Body of pancreas (tissue), 4 donors: ENCODE measurements at regions not wholly inside any gene's neighbourhood (a gene's known extent, or its start where the extent isn't known, plus 50 kb on each side); places are given as distances from the start of the nearest gene placed in this dataset.

Experiments
- ATAC-seq: fragments of 150-250 bp; one replicate; pipeline ENCODE4 v1.9.1; 2016
- DNase-seq, 4 donors: peaks; one replicate each; pipeline ENCODE4 v3.0.0-alpha.2; 2019
- H3K27ac ChIP-seq, 4 donors: fragments of 200-600 bp; sonication (generic); 1 replicate in 3 of 4; 2 replicates in 1 of 4; pipeline versions ENCODE4 v1.5.1 to v1.6.1; 2016 to 2019; ENCODE audit warnings: mild to moderate bottlenecking in 1 of 4, mixed read lengths in 1 of 4, moderate library complexity in 1 of 4
- H3K27me3 ChIP-seq, 2 donors: fragments of 200-600 bp; sonication (generic); one replicate each; pipeline ENCODE4 v1.6.0; 2016; ENCODE audit warnings: mild to moderate bottlenecking in 1 of 2
- H3K36me3 ChIP-seq, 2 donors: fragments of 200-600 bp; sonication (generic); replicated peaks in 1 of 2; 2 replicates each; pipeline ENCODE4 v1.5.1; 2016; ENCODE audit warnings: low read depth in 2 of 2; ENCODE audit not compliant: insufficient read depth in 1 of 2
- H3K4me1 ChIP-seq: fragments of 200-600 bp; sonication (generic); one replicate; pipeline ENCODE4 v1.6.0; 2016
- H3K4me3 ChIP-seq, 2 donors: fragments of 200-600 bp; sonication (generic); 1 replicate in 1 of 2; 2 replicates in 1 of 2; pipeline ENCODE4 v1.5.1; 2016 to 2019
- H3K9me3 ChIP-seq, 3 donors: fragments of 200-600 bp; sonication (generic); 1 replicate in 2 of 3; 2 replicates in 1 of 3; pipeline ENCODE4 v1.5.1; 2016
- CTCF ChIP-seq, 7 experiments: fragments of 450-650 bp in 4 of 7; fragments of 200-600 bp in 3 of 7; sonication (generic) in 3 of 7; IDR thresholded peaks; one replicate each; pipeline ENCODE4 v1.5.1; 2016 to 2019; ENCODE audit warnings: antibody characterized with exemption in 7 of 7
- POLR2A ChIP-seq, 3 donors: fragments of 450-650 bp; IDR thresholded peaks; one replicate each; pipeline ENCODE4 v1.6.1; 2016; ENCODE audit warnings: antibody characterized with exemption in 3 of 3, mild to moderate bottlenecking in 2 of 3
- WGBS, 2 donors: methylation state at CpG; one replicate each; pipeline ENCODE4 v1.1.5; 2017; 5-methylcytosine and 5-hydroxymethylcytosine counted together
- intact Hi-C: fragments of 100-400 bp; cut with DNase I; formaldehyde crosslinking; loops from one replicate; pipeline ENCODE4 v1.15.1; 2023

GRCh38 chr5:84794486-84795035 is 409.9 kb upstream of the EDIL3 start:
- H3K4me3 ChIP-seq: no peak overlapping the region
- H3K27me3 ChIP-seq: no peaks in the 10 kb centered on the region
- DNase-seq: no peak
- H3K4me1 ChIP-seq: no peaks in the 10 kb centered on the region
- 61 to 66% methylated on average over 2 of the region's 2 CpGs for WGBS, 2 donors
- ATAC-seq: no peak
- intact Hi-C loops: no loop called here
- no peaks in the 10 kb centered on the region for H3K36me3 ChIP-seq
- TF ChIP-seq CTCF (IDR thresholded peaks at IDR 0.05) (no peak), POLR2A (IDR thresholded peaks at IDR 0.05) (no peak)
- no peak overlapping the region for H3K27ac ChIP-seq
- H3K9me3 ChIP-seq: no peaks in the 10 kb centered on the region

- H3K36me3 ChIP-seq: no peaks in the 10 kb centered on the region
- TF ChIP-seq POLR2A (IDR thresholded peaks at IDR 0.05) (no peak), CTCF (IDR thresholded peaks at IDR 0.05) (no peak)
- H3K27ac ChIP-seq: no peak overlapping the region
- intact Hi-C loops: no loop called here
- 45 to 48% methylated on average over 3 of the region's 3 CpGs for WGBS, 2 donors
- no peaks in the 10 kb centered on the region for H3K4me1 ChIP-seq
- H3K9me3 ChIP-seq: no peaks in the 10 kb centered on the region
- no peaks in the 10 kb centered on the region for H3K27me3 ChIP-seq
- DNase-seq: no peak
- no peak overlapping the region for H3K4me3 ChIP-seq
- ATAC-seq: no peak
Observed at GRCh38 chr5:84791730-84792129, 407.1 kb upstream of the EDIL3 start.

- Histone ChIP-seq H3K4me1 (no peaks in the 10 kb centered on the region), H3K4me3 (no peak overlapping the region), H3K27me3 (no peaks in the 10 kb centered on the region), H3K36me3 (no peaks in the 10 kb centered on the region), H3K9me3 (no peaks in the 10 kb centered on the region), H3K27ac (no peak overlapping the region)
- intact Hi-C loops: no loop called here
- no peak for TF ChIP-seq POLR2A (IDR thresholded peaks at IDR 0.05)
- no peak for TF ChIP-seq CTCF (IDR thresholded peaks at IDR 0.05)
- DNase-seq (no peak), ATAC-seq (no peak)
Observed at GRCh38 chr5:84791138-84791537, 406.5 kb upstream of the EDIL3 start.

- DNase-seq: no peak
- no peak for TF ChIP-seq CTCF (IDR thresholded peaks at IDR 0.05)
- no peak for TF ChIP-seq POLR2A (IDR thresholded peaks at IDR 0.05)
- Histone ChIP-seq H3K27ac (no peak overlapping the region), H3K36me3 (no peaks in the 10 kb centered on the region), H3K4me3 (no peak overlapping the region), H3K4me1 (no peaks in the 10 kb centered on the region), H3K9me3 (no peaks in the 10 kb centered on the region), H3K27me3 (no peaks in the 10 kb centered on the region)
- 54 to 82% methylated on average over 1 of the region's 1 CpG for WGBS, 2 donors
- intact Hi-C loops: no loop called here
- ATAC-seq: no peak
Observed at GRCh38 chr5:84790406-84790805, 405.7 kb upstream of the EDIL3 start.

- DNase-seq (no peak), ATAC-seq (no peak)
- no peak for TF ChIP-seq CTCF (IDR thresholded peaks at IDR 0.05)
- no peak for TF ChIP-seq POLR2A (IDR thresholded peaks at IDR 0.05)
- Histone ChIP-seq H3K27me3 (no peaks in the 10 kb centered on the region), H3K27ac (no peak overlapping the region), H3K9me3 (no peaks in the 10 kb centered on the region), H3K36me3 (no peaks in the 10 kb centered on the region), H3K4me1 (no peaks in the 10 kb centered on the region), H3K4me3 (no peak overlapping the region)
- WGBS, 2 donors: 78 to 87% methylated on average over 3 of the region's 3 CpGs
- intact Hi-C loops: no loop called here
Observed at GRCh38 chr5:84783003-84783402, 398.3 kb upstream of the EDIL3 start.
